Tibial artery (tissue), 4 donors: ENCODE measurements at regions not wholly inside any gene's neighbourhood (a gene's known extent, or its start where the extent isn't known, plus 50 kb on each side); places are given as distances from the start of the nearest gene placed in this dataset.

Experiments used
- DNase-seq, 2 donors: peaks; one replicate each; pipeline ENCODE4 v3.0.0-alpha.2; 2019
- H3K27ac ChIP-seq, 2 donors: fragments of 200-600 bp; sonication (generic) in 1 of 2; 1 replicate in 1 of 2; 2 replicates in 1 of 2; pipeline ENCODE4 v1.5.1; 2018 to 2019; ENCODE audit warnings: mild to moderate bottlenecking in 1 of 2
- H3K27me3 ChIP-seq, 2 donors: fragments of 200-600 bp; sonication (generic) in 1 of 2; one replicate each; pipeline versions ENCODE4 v1.5.1 to v1.6.0; 2016 to 2019
- H3K36me3 ChIP-seq, 3 donors: fragments of 200-600 bp; sonication (generic) in 2 of 3; one replicate each; pipeline ENCODE4 v1.5.1; 2016 to 2019; ENCODE audit warnings: mild to moderate bottlenecking in 2 of 3
- H3K4me1 ChIP-seq, 4 donors: fragments of 200-600 bp; sonication (generic) in 2 of 4; 1 replicate in 3 of 4; 2 replicates in 1 of 4; pipeline ENCODE4 v1.5.1; 2016 to 2019
- H3K4me3 ChIP-seq, 2 donors: fragments of 200-600 bp; sonication (generic) in 1 of 2; 1 replicate in 1 of 2; 2 replicates in 1 of 2; pipeline ENCODE4 v1.5.1; 2018 to 2019; ENCODE audit warnings: mild to moderate bottlenecking in 2 of 2
- H3K9me3 ChIP-seq, 3 donors: fragments of 200-600 bp; sonication (generic) in 1 of 3; one replicate each; pipeline ENCODE4 v1.5.1; 2016 to 2019
- CTCF ChIP-seq, 2 experiments: fragments of 200-600 bp in 1 of 2; fragments of 450-650 bp in 1 of 2; IDR thresholded peaks; one replicate each; pipeline ENCODE4 v1.5.1; 2017 to 2019; ENCODE audit warnings: antibody characterized with exemption in 2 of 2, mild to moderate bottlenecking in 1 of 2, moderate library complexity in 1 of 2
- intact Hi-C: fragments of 100-400 bp; cut with DNase I; formaldehyde crosslinking; loops from one replicate; pipeline ENCODE4 v1.15.0; 2023; ENCODE audit warnings: low total_unique reads

GRCh38 chr10:27437775-27438174, 66.3 kb upstream of the RAB18 start:
- Histone ChIP-seq H3K36me3 (no peaks in the 10 kb centered on the region), H3K27ac (no peak overlapping the region), H3K4me3 (no peak overlapping the region), H3K4me1 (no peaks in the 10 kb centered on the region), H3K27me3 (peaks cover 0 to 3% of the 10 kb centered on the region in 2 donors), H3K9me3 (no peaks in the 10 kb centered on the region)
- no peak for DNase-seq
- intact Hi-C loops: no loop called here
- no peak for TF ChIP-seq CTCF (IDR thresholded peaks at IDR 0.05)

- intact Hi-C loops: no loop called here
- H3K27me3 ChIP-seq: peaks cover 0 to 3% of the 10 kb centered on the region in 2 donors
- no peak for DNase-seq
- H3K4me3 ChIP-seq: no peak overlapping the region
- no peaks in the 10 kb centered on the region for H3K4me1 ChIP-seq
- H3K9me3 ChIP-seq: no peaks in the 10 kb centered on the region
- H3K27ac ChIP-seq: no peak overlapping the region
- no peak for TF ChIP-seq CTCF (IDR thresholded peaks at IDR 0.05)
- H3K36me3 ChIP-seq: no peaks in the 10 kb centered on the region
These were observed 67.4 kb upstream of the RAB18 start for GRCh38 chr10:27436710-27437109.

DNA sequence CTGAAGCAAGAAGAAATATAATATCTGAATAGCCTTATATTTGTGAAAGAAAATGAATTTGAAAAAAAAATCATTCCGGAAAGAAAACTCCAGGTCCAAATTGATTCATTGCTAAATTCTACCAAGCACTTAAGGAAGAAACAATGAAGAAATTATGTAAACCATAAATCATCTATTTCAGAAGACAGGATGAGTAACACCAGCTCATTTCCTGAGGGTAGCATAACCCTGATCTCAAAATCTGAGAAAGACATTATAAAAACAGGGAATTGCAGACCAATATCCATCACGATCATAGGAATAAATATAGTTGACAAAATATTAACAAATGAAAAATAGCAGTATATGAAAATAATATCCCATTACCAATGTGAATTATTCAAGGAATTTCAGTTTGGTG, 70.1 kb upstream of the RAB18 start:
- no peaks in the 10 kb centered on the region for H3K4me1 ChIP-seq
- no peaks in the 10 kb centered on the region for H3K9me3 ChIP-seq
- no peak for DNase-seq
- H3K27ac ChIP-seq: no peak overlapping the region
- intact Hi-C loops: no loop called here
- no peak overlapping the region for H3K4me3 ChIP-seq
- peaks cover 0 to 3% of the 10 kb centered on the region in 2 donors for H3K27me3 ChIP-seq
- TF ChIP-seq CTCF (IDR thresholded peaks at IDR 0.05): no peak
- H3K36me3 ChIP-seq: no peaks in the 10 kb centered on the region

GRCh38 chr10:27426948-27427467, 77.1 kb upstream of the RAB18 start:
- Histone ChIP-seq H3K36me3 (no peaks in the 10 kb centered on the region), H3K27me3 (no peaks in the 10 kb centered on the region), H3K27ac (no peak overlapping the region), H3K9me3 (no peaks in the 10 kb centered on the region), H3K4me3 (no peak overlapping the region), H3K4me1 (no peaks in the 10 kb centered on the region)
- no peak for DNase-seq
- intact Hi-C loops: no loop called here
- no peak for TF ChIP-seq CTCF (IDR thresholded peaks at IDR 0.05)

DNA sequence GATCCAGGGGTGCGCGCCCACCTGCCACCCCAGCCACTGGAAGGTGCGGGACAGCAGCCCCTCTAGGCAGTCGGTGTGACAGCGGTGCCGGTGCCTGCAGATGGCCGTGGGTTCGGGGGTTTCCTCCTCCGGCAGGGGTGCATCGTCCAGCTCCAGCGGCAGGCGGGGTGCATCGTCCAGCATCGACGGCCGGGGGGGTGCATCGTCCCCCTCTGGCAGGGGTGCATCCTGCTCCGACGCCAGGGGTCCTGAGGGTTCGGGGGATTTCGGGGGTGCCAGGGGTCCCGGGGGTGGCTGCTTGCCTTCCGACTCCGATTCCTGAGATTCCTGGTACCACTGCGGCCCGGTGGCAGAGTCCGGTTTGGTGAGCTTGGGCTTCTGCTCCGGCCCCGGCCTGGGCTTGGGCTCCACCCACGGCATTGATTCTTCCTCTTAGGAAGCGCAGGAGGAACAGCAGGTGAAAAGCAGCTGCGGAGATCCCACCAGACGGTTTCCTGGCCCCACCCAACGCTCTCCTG, 90.2 kb upstream of the RAB18 start:
- TF ChIP-seq CTCF (IDR thresholded peaks at IDR 0.05): no peak
- no peak for DNase-seq

GRCh38 chr10:27413387-27413786, 90.7 kb upstream of the RAB18 start:
- no peak for TF ChIP-seq CTCF (IDR thresholded peaks at IDR 0.05)
- H3K4me3 ChIP-seq: no peak overlapping the region
- H3K4me1 ChIP-seq: no peaks in the 10 kb centered on the region
- no peaks in the 10 kb centered on the region for H3K36me3 ChIP-seq
- intact Hi-C loops: no loop called here
- peaks cover 0 to 12% of the 10 kb centered on the region in 2 donors for H3K27me3 ChIP-seq
- H3K27ac ChIP-seq: no peak overlapping the region
- H3K9me3 ChIP-seq: no peaks in the 10 kb centered on the region
- DNase-seq: no peak

More for the DNA sequence above, 90.2 kb upstream of the RAB18 start:
- Histone ChIP-seq H3K4me1 (no peaks in the 10 kb centered on the region), H3K27me3 (peaks cover 0 to 12% of the 10 kb centered on the region in 2 donors), H3K9me3 (no peaks in the 10 kb centered on the region), H3K27ac (no peak overlapping the region), H3K36me3 (no peaks in the 10 kb centered on the region), H3K4me3 (no peak overlapping the region)
- intact Hi-C loops: no loop called here
